ENCODE measurements at regions not wholly inside any gene's neighbourhood (a gene's known extent, or its start where the extent isn't known, plus 50 kb on each side); places are given as distances from the start of the nearest gene placed in this dataset.
"Not testable (repeated sequence)": the region's sequence is repeated elsewhere in the genome, so short reads cannot be mapped to it uniquely, and the experiment has no call there.

- DNase-seq (ENCODE audit: low spot score), result no peak
Measured at GRCh38 chr12:76664731-76665130, 99.2 kb upstream of the ZDHHC17 start.

DNA sequence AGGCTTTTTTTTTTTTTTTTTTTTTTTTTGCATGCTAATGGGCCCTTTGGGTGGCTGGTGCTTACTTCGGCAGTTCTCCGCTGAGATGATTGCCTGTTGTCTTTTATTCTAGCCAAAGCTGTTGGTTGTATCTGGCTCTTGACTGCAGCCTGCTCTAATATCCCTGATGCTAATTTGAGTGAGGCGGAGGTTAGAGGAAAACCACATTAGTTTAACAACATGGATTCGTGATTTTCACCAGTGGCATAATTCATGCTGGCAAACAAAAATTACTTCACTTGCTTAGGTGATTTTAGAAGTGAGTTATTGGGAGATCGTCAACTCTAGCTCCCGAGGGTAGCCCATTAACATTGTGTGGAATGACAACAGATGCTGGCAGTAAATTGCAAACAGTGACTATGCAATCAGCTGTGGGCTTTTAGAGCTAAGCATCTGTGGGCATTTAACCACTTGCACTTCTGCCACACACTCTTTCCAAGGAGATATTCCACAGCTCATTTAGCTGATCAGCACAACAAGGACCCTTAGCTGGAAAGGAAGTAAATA is 97.6 kb upstream of the ZDHHC17 start:
- no peak for DNase-seq (ENCODE audit: low spot score)

- no peak for DNase-seq (ENCODE audit: low spot score)
Measured at GRCh38 chr12:76669981-76670380, 93.9 kb upstream of the ZDHHC17 start.

- no peak for DNase-seq (ENCODE audit: low spot score)
Measured at GRCh38 chr12:76670776-76671175, 93.1 kb upstream of the ZDHHC17 start.

GRCh38 chr12:76674669-76675315 is 89.1 kb upstream of the ZDHHC17 start:
- no peak for DNase-seq (ENCODE audit: low spot score)

GRCh38 chr12:76676261-76676660 is 87.7 kb upstream of the ZDHHC17 start:
- not testable (repeated sequence) for DNase-seq (ENCODE audit: low spot score)

GRCh38 chr12:76678992-76679391 is 84.9 kb upstream of the ZDHHC17 start:
- no peak for DNase-seq (ENCODE audit: low spot score)

- DNase-seq (ENCODE audit: low spot score), result no peak
Measured at GRCh38 chr12:76679778-76680177, 84.1 kb upstream of the ZDHHC17 start.

GRCh38 chr12:76680940-76681339 is 83.0 kb upstream of the ZDHHC17 start:
- no peak for DNase-seq (ENCODE audit: low spot score)

- no peak for DNase-seq (ENCODE audit: low spot score)
Measured at GRCh38 chr12:76685246-76685678, 78.7 kb upstream of the ZDHHC17 start.

DNA sequence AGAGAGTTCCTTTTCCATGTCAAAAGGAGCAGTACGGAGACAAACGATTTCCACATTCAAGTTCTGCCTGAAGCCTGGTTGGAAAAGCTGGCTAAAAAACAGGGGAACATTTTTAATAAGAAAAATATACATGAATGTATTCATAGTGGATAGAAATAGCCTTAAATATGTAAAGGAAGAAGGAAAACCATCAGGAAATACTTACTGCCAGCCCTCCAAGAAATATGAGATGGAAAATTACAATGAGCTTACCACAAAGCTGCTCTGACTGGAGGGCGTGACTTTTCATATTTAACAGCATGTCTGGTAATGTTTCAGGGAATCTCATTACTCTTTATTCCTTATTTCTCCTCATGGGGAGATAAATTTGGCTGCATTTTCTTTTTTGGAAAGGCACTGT is 75.9 kb upstream of the ZDHHC17 start:
- no peak for DNase-seq (ENCODE audit: low spot score)

GRCh38 chr12:76688631-76689030 is 75.3 kb upstream of the ZDHHC17 start:
- DNase-seq (ENCODE audit: low spot score), result no peak

- no peak for DNase-seq (ENCODE audit: low spot score)
Measured at GRCh38 chr12:76690921-76691700, 72.8 kb upstream of the ZDHHC17 start.

DNA sequence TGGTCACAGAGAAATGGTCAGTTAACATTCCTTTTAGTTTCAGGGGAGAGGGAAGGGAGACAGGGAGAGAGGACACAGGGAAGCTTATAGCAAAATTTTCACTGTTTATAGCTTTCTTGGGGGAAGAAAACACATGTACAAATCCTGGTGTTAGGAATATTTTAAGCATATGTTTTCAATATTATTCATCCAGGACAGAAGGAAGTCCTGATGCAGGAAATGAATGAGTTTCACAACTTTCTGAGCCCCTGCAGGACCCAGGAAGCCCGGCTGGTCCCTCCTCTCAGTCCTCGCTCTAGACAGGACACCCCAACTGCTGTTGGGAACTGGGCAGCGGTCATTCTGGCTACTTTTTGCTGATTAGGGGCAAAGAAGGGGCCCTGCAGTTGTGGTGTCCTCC is 71.1 kb upstream of the ZDHHC17 start:
- no peak for DNase-seq (ENCODE audit: low spot score)

GRCh38 chr12:76694369-76694768 is 69.5 kb upstream of the ZDHHC17 start:
- DNase-seq (ENCODE audit: low spot score), result no peak

DNA sequence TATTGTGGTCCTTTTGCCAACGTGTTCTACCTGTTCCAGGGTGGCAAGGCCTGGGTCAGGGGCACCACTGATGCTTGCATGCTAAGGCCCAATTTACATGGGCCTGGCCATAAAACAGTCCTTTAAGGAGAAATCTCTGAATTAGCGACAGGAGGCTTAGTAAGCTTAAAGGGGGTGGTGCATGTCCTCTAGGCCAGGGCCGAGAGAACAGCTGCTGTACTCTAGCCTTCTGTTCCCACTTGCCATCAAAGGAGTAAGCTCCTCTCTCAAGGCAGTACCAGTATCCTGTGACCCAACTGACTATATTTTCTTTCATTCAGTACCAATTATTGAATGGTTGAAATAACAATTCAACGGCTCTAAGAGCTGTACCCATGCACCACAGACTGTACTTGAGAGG is 67.7 kb upstream of the ZDHHC17 start:
- no peak for DNase-seq (ENCODE audit: low spot score)

DNA sequence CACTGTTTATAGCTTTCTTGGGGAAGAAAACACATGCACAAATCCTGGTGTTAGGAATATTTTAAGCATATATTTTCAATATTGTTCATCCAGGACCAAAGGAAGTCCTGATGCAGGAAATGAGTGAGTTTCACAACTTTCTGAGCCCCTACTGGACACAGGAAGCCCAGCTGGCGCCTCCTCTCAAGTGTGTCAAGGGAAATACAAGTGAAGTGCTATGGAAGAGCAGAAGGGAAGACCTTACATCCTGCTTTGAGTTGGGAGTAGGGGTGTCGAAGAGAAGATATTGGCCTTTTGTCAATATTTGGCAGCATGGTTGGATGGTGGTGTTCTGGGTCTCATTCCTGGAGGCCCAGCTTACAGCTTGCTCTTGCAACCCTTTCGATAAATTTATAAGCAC is 66.1 kb upstream of the ZDHHC17 start:
- DNase-seq (ENCODE audit: low spot score), result no peak

- no peak for DNase-seq (ENCODE audit: low spot score)
Measured at GRCh38 chr12:76698316-76698715, 65.6 kb upstream of the ZDHHC17 start.

- no peak for DNase-seq (ENCODE audit: low spot score)
Measured at GRCh38 chr12:76698966-76699365, 64.9 kb upstream of the ZDHHC17 start.

DNA sequence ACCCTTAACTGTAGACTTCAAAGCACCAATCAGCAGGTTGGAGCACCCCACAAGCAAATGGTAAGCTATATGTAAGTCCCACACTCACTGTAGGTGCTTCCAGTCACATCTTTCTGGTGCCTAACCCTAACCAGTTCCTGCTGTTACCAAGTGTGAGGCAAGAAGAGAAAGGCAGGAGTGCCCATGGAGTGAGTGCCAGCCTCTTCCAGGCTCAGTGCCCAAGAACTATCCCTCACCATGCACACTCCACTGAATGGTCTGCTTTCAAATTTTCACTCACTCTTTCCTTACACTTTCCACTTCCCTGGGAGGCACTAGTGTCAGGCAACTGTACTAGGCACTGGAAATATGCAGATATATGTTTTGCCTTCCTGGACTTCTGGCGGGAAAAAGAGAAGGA is 62.2 kb upstream of the ZDHHC17 start:
- no peak for DNase-seq (ENCODE audit: low spot score)

DNA sequence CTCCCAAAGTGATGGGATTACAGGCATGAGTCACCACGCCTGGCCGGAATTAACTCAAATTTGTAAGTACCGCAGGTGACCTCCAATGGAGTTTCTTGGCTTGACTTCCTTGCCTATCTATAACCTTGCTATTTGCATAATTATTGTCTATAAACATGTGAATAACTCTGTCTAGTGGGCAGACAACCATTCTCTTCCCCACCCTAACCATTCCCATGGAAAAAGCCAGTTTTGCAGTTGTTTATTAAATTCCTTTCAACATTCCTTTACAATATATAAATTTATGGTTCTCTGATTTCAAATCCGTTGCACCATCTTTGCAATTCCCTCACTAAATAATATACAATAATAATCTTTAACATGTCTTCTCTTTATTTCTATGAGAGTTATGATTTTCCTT is 61.0 kb upstream of the ZDHHC17 start:
- no peak for DNase-seq (ENCODE audit: low spot score)

- DNase-seq (ENCODE audit: low spot score), result no peak
Measured at GRCh38 chr12:76704693-76705092, 59.2 kb upstream of the ZDHHC17 start.

- no peak for DNase-seq (ENCODE audit: low spot score)
Measured at GRCh38 chr12:76706101-76706500, 57.8 kb upstream of the ZDHHC17 start.

- no peak for DNase-seq (ENCODE audit: low spot score)
Measured at GRCh38 chr12:76706761-76707160, 57.2 kb upstream of the ZDHHC17 start.

Data from HuH-7.5 (cell line).